Dedifferentiated amniotic fluid mesenchymal stem cell (primary cell): ENCODE measurements at regions not wholly inside any gene's neighbourhood (a gene's known extent, or its start where the extent isn't known, plus 50 kb on each side); places are given as distances from the start of the nearest gene placed in this dataset.
"Not testable (repeated sequence)": the region's sequence is repeated elsewhere in the genome, so short reads cannot be mapped to it uniquely, and the experiment has no call there.

Experiments
- DNase-seq: peaks from one replicate; pipeline ENCODE4 v3.0.0-alpha.2; 2016; ENCODE audit errors: extremely low spot score

DNA sequence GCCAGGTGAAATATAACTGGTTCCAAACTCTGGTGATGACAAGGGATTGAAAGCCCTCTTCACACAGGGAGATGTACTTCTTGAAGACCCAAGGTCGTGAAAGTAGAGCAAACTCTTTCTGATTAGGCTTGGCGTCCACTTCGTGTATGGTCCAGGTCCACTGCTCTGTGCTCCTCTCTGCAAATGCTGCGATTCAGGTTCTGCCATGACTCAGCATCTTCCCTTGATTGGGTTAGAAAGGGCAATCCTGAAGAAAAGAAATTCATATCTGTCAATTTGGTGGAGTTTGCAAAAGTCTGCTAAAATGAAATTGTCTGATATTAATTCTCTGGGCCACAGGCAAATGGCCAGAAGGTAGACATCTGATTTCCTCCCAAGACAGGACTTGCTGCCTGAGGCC is 431.4 kb downstream of the ACTR3B start:
- DNase-seq = no peak

DNA sequence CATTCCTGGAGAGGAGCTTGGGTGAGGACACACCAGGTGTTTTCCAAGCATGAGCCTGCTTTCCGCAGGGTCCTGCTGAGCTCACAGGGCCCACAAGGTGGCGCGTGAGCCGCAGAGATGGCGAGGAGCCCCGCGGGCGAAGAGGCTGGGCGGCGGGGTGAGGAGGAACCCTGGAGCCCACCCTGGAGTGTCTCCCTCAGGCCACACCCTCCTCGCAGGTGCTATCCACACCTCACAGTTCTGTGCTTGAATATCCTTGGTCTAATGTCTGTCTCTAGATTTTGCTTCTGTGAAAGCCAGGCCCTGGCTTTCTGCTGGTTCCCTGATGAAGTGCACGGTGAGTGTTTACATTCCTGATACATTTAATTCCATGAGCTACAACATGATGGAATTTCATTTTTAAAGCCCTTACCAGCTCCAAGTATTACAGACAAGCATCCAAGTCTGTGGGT is 433.6 kb downstream of the ACTR3B start:
- no peak for DNase-seq

- DNase-seq = no peak
Measured at GRCh38 chr7:153217032-153217431, 457.5 kb downstream of the ACTR3B start.

DNA sequence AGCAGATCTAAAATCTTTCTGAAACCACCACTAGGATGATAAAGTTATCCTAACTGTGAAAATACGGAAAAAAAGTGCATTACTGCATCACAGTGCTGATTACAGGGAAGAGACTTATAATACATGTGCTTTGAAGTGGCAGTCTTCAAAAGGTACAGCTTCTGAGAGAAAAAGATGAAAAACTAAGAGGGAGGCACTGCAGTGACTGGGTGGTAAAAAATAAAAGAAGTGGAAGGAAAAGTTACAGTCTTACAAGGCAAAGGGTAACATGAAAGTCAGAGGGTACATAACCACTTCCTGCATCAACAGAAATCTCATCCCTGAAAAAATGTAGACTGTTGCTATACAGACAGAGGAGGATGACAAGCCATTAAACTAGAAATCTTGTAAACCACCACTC is 465.3 kb downstream of the ACTR3B start:
- no peak for DNase-seq

- DNase-seq = not testable (repeated sequence)
Measured at GRCh38 chr7:153245136-153245535, 485.6 kb downstream of the ACTR3B start.

- DNase-seq = no peak
Measured at GRCh38 chr7:153245809-153246208, 486.3 kb downstream of the ACTR3B start.

DNA sequence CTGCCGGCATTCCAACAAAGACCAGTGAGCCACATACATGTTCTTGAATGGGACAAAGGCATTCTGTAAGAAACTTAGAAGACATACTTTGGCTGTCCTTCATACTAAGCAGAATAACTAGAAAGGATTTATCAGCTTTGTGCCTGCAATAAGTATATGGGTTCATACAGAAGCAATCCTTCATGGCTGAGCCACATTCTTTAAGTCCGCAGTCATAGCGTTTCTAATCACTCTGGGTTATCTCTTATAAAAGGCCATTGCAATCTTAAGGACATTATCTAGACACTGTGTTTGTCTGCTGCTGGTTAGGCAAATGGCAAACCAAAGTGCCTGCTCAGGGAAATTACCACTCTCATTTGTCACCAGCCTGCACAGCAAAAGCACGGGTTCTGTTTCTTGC is 488.4 kb downstream of the ACTR3B start:
- DNase-seq = no peak

- no peak for DNase-seq
Measured at GRCh38 chr7:153258686-153259085, 499.1 kb downstream of the ACTR3B start.

DNA sequence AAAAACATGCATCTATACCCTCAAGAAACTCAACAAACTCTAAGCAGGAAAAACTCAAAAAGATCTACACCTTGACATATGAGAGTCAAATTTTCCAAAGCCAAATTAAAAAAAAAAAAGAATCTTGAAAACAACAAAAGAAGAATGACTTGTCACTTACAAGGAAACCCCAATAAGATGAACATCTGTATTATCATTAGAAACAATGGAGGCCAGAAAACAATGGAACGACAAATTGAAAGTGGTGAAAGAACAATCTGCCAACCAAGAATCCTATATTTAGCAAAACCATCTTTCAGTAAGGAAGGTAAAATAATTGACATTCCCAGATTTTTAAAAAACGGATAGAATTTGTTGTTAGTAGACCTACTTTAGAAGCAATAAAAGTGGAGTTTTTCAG is 516.8 kb downstream of the ACTR3B start:
- DNase-seq = no peak

GRCh38 chr7:153286763-153287162 is 527.2 kb downstream of the ACTR3B start:
- no peak for DNase-seq

DNA sequence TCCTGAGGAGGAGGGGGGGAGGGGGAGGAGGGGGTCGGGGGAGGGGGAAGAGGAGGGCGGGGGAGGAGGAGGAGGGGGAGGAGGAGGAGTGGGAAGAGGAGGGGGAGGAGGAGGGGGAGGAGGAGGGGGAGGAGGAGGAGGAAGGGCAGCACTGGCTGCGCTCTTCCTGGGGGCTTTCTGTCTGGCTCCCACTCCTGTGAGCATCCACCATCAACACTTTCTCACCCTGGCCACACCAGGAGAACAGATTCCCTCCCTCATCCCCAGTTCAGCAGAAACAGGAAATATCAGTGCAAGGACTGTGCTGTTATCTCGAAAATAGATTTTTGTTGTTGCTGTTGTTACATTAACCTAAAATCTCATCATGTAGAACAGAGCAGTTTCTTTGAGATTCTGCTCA is 530.5 kb downstream of the ACTR3B start:
- no peak for DNase-seq

DNA sequence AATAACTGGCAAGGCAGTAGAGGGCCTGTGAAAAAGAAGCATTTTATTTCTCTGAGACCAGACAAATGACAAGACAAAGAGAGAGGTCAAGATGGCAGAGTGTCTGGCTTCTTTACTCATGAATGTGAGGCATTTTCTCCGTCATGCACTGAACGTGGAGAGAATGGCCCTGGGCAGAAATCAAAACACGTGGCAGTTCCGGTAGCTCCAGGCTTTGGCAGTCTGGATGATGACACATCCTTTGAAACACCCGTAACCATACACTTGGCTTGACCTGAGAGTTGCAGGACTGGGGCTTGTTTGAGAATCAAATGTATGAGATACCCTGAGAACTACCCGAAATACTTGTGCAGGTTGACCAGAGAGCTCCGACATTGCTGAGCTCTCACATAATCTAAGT is 537.6 kb downstream of the ACTR3B start:
- no peak for DNase-seq

- no peak for DNase-seq
Measured at GRCh38 chr7:153301936-153302335, 542.4 kb downstream of the ACTR3B start.

DNA sequence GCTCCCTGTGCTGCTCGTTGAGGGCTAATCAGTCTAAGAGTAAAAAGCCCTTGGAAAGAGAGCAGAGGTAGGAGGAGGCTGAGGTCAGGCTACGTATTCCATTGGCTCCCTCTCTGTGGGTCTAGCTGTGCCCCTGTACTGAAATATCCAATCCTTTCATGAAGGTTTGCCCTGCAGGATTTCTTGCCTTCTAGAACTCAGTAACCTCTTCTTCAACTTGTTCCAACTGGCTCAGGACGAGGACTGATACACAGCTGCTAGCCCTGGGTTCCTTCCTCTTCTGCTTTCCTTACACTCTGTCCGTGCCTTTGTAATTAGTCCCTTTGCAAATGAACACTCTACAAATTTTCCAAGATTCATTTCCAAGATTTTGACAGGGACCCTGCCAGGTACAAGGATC is 560.5 kb downstream of the ACTR3B start:
- no peak for DNase-seq

- DNase-seq = no peak
Measured at GRCh38 chr7:153320681-153321080, 561.1 kb downstream of the ACTR3B start.

GRCh38 chr7:153322991-153323390 is 563.4 kb downstream of the ACTR3B start:
- DNase-seq = no peak

GRCh38 chr7:153324094-153324493 is 564.5 kb downstream of the ACTR3B start:
- DNase-seq = no peak

DNA sequence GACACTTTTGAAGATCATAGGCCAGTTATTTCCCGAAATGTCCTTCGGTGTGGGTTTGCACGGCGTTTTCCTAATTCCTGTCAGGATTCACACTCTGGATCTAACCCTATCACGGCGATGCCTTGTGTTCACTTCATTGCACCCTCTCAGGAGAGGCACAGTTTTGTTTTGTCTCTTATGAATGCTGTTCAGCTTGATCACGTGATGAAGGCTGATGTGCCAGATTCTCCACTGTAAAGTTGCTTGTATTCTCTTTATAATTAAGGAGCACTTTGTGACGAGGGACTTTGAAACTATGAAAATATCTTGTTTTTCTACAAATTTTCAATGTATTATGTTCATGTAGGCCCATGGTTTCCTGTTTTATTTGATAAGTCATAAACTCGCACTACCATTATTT is 568.1 kb downstream of the ACTR3B start:
- no peak for DNase-seq

- DNase-seq = no peak
Measured at GRCh38 chr7:153331427-153331826, 571.9 kb downstream of the ACTR3B start.

- DNase-seq = no peak
Measured at GRCh38 chr7:153354071-153354470, 594.5 kb downstream of the ACTR3B start.

DNA sequence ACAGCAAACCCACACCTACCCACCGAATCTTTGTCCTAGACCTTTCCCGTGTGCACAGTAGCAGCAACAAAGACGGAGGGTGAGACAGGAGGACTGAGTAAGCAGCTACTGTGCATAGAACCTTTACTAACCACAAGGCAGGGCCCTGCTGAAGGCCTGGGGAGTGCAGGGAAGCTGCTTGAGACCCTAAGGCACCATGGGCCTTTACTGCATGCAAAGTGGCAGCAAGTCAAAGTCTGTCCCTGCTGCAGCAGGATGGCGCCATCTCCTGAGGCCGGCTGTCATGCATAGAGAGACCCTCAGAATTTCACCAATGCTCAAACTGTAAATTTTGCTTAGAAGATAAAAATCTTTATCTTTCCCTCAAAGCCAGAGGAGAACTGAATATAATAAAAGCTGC is 610.5 kb downstream of the ACTR3B start:
- DNase-seq = no peak

DNA sequence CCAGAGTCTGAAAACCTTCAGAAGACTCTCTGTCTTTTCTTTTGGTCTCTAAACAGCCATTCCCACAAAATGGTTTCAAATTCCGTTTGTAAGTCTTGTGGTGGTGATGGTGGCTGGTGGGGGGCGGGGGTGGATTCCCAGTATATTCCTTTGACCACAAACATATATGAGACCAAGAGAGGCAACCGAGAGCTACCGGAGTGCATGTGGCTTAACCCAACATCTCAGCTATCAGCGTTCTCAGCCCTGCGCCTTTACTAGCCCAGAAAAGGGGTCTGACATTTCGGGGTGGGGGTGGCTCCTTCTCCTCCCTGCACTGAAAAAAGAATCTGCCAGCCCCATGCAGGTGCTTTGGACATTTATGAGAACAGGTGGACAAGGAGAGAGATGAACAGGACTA is 621.1 kb downstream of the ACTR3B start:
- DNase-seq = no peak

DNA sequence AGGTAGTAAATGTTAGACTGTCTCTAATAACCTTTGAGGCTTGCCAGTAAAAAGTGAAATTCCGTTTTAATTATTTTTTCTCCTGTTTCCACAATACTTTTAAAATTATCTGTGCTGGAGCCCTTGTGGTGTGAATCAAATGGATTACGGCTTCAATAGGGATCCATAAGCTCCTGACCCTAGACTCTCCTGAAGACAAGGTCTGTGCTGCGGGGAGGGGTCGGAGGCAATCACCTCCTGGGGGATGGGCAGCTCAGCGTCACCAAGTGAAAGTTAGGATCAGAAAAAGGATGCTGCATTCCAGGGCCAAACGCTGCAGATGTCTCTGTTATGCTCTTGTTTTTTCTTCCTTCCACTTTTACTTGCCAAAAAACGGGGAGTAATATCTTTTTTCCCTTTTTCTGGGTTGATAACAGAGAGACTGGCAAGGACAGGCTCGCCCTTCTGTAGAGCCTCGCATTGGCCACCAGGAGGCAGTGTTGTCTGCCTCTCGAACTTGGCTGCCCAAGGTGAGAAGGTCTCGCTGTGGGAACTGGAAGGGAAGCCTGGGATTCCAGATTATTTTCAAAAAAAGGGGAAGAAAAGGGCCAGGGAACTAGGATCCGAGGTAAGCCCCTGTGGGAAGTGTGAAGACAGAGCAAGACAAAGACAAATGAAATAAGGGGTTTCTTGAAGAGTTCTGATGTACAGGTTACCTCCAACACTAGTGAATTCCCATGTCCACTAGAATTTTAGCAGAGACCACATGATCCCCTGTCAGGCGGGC is 621.9 kb downstream of the ACTR3B start:
- no peak for DNase-seq

GRCh38 chr7:153382641-153383101 is 623.1 kb downstream of the ACTR3B start:
- DNase-seq = no peak
